Brain microvascular endothelial cell (primary cell): ENCODE measurements at regions not wholly inside any gene's neighbourhood (a gene's known extent, or its start where the extent isn't known, plus 50 kb on each side); places are given as distances from the start of the nearest gene placed in this dataset.

Experiments used
- DNase-seq: peaks from one replicate; pipeline ENCODE4 v3.0.0-alpha.2; 2020
- H3K27ac ChIP-seq: fragments of 250-450 bp; sonication (Bioruptor Pico); 2 replicates; pipeline ENCODE4 v1.5.1; 2020; ENCODE audit warnings: mild to moderate bottlenecking, moderate library complexity
- H3K27me3 ChIP-seq: fragments of 250-450 bp; sonication (Bioruptor Pico); replicated peaks from 2 replicates; pipeline ENCODE4 v1.5.1; 2020; ENCODE audit warnings: mild to moderate bottlenecking
- H3K36me3 ChIP-seq: fragments of 250-450 bp; sonication (Bioruptor Pico); replicated peaks from 2 replicates; pipeline ENCODE4 v1.5.1; 2020; ENCODE audit warnings: mild to moderate bottlenecking
- H3K4me3 ChIP-seq: 2 replicates; pipeline ENCODE4 v1.5.1; 2011; ENCODE audit warnings: low read depth, mild to moderate bottlenecking, control low read depth, low read length, moderate library complexity
- CTCF ChIP-seq: IDR thresholded peaks from 2 replicates; pipeline ENCODE4 v1.5.1; 2011; ENCODE audit warnings: low read depth, mild to moderate bottlenecking, moderate library complexity, low read length, control low read depth, inconsistent platforms; ENCODE audit errors: missing control alignments
- in situ Hi-C: cut with HindIII; loops from 2 replicates; pipeline ENCODE4 v1.10.0; 2017; ENCODE audit warnings: low sequenced_read_pairs, low pct_ligation_motif_present

DNA sequence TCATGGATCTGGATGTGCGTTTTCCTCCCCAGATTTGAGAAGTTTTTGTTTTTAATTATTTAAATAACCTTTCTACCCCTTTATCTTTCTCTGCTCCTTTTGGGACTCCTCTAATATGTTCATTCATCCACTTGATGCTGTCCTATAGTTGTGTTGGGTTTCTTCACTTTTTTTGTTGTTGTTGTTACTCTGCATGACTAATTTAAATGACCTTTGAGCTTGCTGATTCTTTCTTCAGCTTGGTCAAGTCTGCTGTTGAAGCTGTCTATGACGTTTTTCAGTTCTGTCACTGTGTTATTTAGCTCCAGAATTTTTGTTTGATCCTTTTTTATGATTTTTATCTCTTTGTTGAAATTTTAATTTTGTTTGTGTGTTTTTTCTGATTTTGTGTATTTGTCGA is 463.6 kb upstream of the ALCAM start:
- TF ChIP-seq CTCF: no peak
- Histone ChIP-seq H3K27ac (no peak overlapping the region), H3K36me3 (no peaks in the 10 kb centered on the region), H3K27me3 (no peaks in the 10 kb centered on the region), H3K4me3 (no peak overlapping the region)
- no peak for DNase-seq
- in situ Hi-C loops: no loop called here

- no peak overlapping the region for H3K4me3 ChIP-seq
- H3K27ac ChIP-seq: no peak overlapping the region
- no peaks in the 10 kb centered on the region for H3K27me3 ChIP-seq
- H3K36me3 ChIP-seq: no peaks in the 10 kb centered on the region
- DNase-seq: no peak
- in situ Hi-C loops: no loop called here
- TF ChIP-seq CTCF: no peak
Observed at GRCh38 chr3:104906001-104906639, 460.6 kb upstream of the ALCAM start.

- peak overlapping the region; percentile 80 for H3K27ac ChIP-seq
- H3K27me3 ChIP-seq: no peaks in the 10 kb centered on the region
- in situ Hi-C loops: no loop called here
- no peak for TF ChIP-seq CTCF
- H3K4me3 ChIP-seq: no peak overlapping the region
- DNase-seq: peak; percentile 82
- no peaks in the 10 kb centered on the region for H3K36me3 ChIP-seq
Observed at GRCh38 chr3:104907507-104907906, 459.2 kb upstream of the ALCAM start.

- no peaks in the 10 kb centered on the region for H3K36me3 ChIP-seq
- no peak for TF ChIP-seq CTCF
- in situ Hi-C loops: no loop called here
- DNase-seq: peak; percentile 5
- peak overlapping the region; percentile 80 for H3K27ac ChIP-seq
- H3K4me3 ChIP-seq: no peak overlapping the region
- H3K27me3 ChIP-seq: no peaks in the 10 kb centered on the region
Observed at GRCh38 chr3:104908761-104909160, 457.9 kb upstream of the ALCAM start.

DNA sequence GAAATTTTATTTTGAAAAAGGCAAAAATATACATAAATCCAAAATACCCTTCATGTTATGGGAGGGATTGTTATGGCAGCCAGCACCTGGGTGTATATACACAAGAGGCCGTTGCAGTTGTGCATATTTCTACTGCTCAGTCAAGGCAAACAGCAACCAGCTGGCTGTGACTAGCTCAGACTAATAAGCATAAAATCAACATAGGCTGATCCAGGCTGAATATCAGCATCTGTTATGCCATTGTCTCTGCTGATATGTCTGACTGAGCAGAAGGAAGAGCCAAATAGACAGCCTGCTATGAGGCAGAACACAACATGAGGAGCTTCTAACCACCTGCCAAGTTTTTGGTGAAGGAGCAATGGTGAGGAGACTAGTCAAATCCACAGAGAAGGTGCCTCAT is 457.5 kb upstream of the ALCAM start:
- DNase-seq: peak; percentile 88

More for the DNA sequence above, 457.5 kb upstream of the ALCAM start:
- peak overlapping the region; percentile 80 for H3K27ac ChIP-seq
- H3K27me3 ChIP-seq: no peaks in the 10 kb centered on the region
- H3K4me3 ChIP-seq: no peak overlapping the region
- H3K36me3 ChIP-seq: no peaks in the 10 kb centered on the region
- in situ Hi-C loops: no loop called here
- no peak for TF ChIP-seq CTCF
